ENCODE measurements at regions not wholly inside any gene's neighbourhood (a gene's known extent, or its start where the extent isn't known, plus 50 kb on each side); places are given as distances from the start of the nearest gene placed in this dataset.

GRCh38 chr2:45275242-45275805, 266.1 kb upstream of the SIX2 start:
- Histone ChIP-seq H3K4me2 (ENCODE audit: low read length) (no peak overlapping the region), H3F3A (ENCODE audit: insufficient read depth, low read length, poor library complexity, severe bottlenecking) (no peaks in the 10 kb centered on the region), H3K9me3 (ENCODE audit: low read length) (no peaks in the 10 kb centered on the region), H2AFZ (ENCODE audit: low read depth, low read length) (no peak overlapping the region), H3K9me2 (ENCODE audit: insufficient read depth, low read length) (no peaks in the 10 kb centered on the region), H3K27ac (ENCODE audit: low read length) (no peak overlapping the region), H3K79me2 (replicated peaks; ENCODE audit: insufficient read depth, low read length) (no peaks in the 10 kb centered on the region), H3K27me3 (ENCODE audit: insufficient read depth, low read depth, low read length) (no peaks in the 10 kb centered on the region), H3K9ac (ENCODE audit: low read length) (no peak overlapping the region), H4K20me1 (ENCODE audit: insufficient read depth) (no peaks in the 10 kb centered on the region), H3K36me3 (ENCODE audit: insufficient read depth, low read length) (no peaks in the 10 kb centered on the region), H3K4me3 (ENCODE audit: low read length) (no peak overlapping the region)
- no peak for TF ChIP-seq CTCF (IDR thresholded peaks at IDR 0.05; ENCODE audit: poor library complexity, severe bottlenecking)
- TF ChIP-seq SMC3 (conservative IDR thresholded peaks at IDR 0.05; ENCODE audit: poor library complexity) = no peak
- no peak for TF ChIP-seq EP300 (conservative IDR thresholded peaks at IDR 0.05; ENCODE audit: poor library complexity, severe bottlenecking)
- no peak for TF ChIP-seq POLR2AphosphoS5 (IDR thresholded peaks at IDR 0.05)
- TF ChIP-seq REST (IDR thresholded peaks at IDR 0.05; ENCODE audit: borderline replicate concordance) = no peak
- no peak for TF ChIP-seq RAD21 (conservative IDR thresholded peaks at IDR 0.05)
- TF ChIP-seq MXI1 (conservative IDR thresholded peaks at IDR 0.05; ENCODE audit: poor library complexity, severe bottlenecking) = no peak
- no peak for TF ChIP-seq TAF1 (IDR thresholded peaks at IDR 0.05; ENCODE audit: low read depth)
- no peak for TF ChIP-seq EZH2 (IDR thresholded peaks at IDR 0.05; ENCODE audit: borderline replicate concordance, insufficient read depth, low read length, poor library complexity, severe bottlenecking)

- Histone ChIP-seq H3K27me3 (ENCODE audit: insufficient read depth, low read depth, low read length) (no peaks in the 10 kb centered on the region), H3K9me3 (ENCODE audit: low read length) (no peaks in the 10 kb centered on the region), H3K27ac (ENCODE audit: low read length) (no peak overlapping the region), H3K9me2 (ENCODE audit: insufficient read depth, low read length) (no peaks in the 10 kb centered on the region), H3F3A (ENCODE audit: insufficient read depth, low read length, poor library complexity, severe bottlenecking) (no peaks in the 10 kb centered on the region), H3K4me3 (ENCODE audit: low read length) (no peak overlapping the region), H4K20me1 (ENCODE audit: insufficient read depth) (no peaks in the 10 kb centered on the region), H2AFZ (ENCODE audit: low read depth, low read length) (no peak overlapping the region), H3K36me3 (ENCODE audit: insufficient read depth, low read length) (no peaks in the 10 kb centered on the region), H3K9ac (ENCODE audit: low read length) (no peak overlapping the region), H3K79me2 (replicated peaks; ENCODE audit: insufficient read depth, low read length) (no peaks in the 10 kb centered on the region), H3K4me2 (ENCODE audit: low read length) (no peak overlapping the region)
- TF ChIP-seq MXI1 (conservative IDR thresholded peaks at IDR 0.05; ENCODE audit: poor library complexity, severe bottlenecking) = no peak
- TF ChIP-seq TAF1 (IDR thresholded peaks at IDR 0.05; ENCODE audit: low read depth) = no peak
- no peak for TF ChIP-seq REST (IDR thresholded peaks at IDR 0.05; ENCODE audit: borderline replicate concordance)
- TF ChIP-seq RAD21 (conservative IDR thresholded peaks at IDR 0.05) = no peak
- TF ChIP-seq POLR2AphosphoS5 (IDR thresholded peaks at IDR 0.05) = no peak
- no peak for TF ChIP-seq EZH2 (IDR thresholded peaks at IDR 0.05; ENCODE audit: borderline replicate concordance, insufficient read depth, low read length, poor library complexity, severe bottlenecking)
- TF ChIP-seq CTCF (IDR thresholded peaks at IDR 0.05; ENCODE audit: poor library complexity, severe bottlenecking) = no peak
- no peak for TF ChIP-seq EP300 (conservative IDR thresholded peaks at IDR 0.05; ENCODE audit: poor library complexity, severe bottlenecking)
- no peak for TF ChIP-seq SMC3 (conservative IDR thresholded peaks at IDR 0.05; ENCODE audit: poor library complexity)
Observed at GRCh38 chr2:45274250-45274926, 265.1 kb upstream of the SIX2 start.
